GM23248 (cell line): ENCODE measurements at regions not wholly inside any gene's neighbourhood (a gene's known extent, or its start where the extent isn't known, plus 50 kb on each side); places are given as distances from the start of the nearest gene placed in this dataset.

Experiments
- EZH2 ChIP-seq: fragments of 200-600 bp; sonication (generic); IDR thresholded peaks from 2 replicates; pipeline ENCODE4 v1.6.1; 2018; ENCODE audit warnings: antibody characterized with exemption, mild to moderate bottlenecking; ENCODE audit not compliant: insufficient read depth, poor library complexity, severe bottlenecking
- EZH2phosphoT487 ChIP-seq: fragments of 200-600 bp; sonication (generic); IDR thresholded peaks from 2 replicates; pipeline ENCODE4 v1.6.1; 2018; ENCODE audit warnings: antibody characterized with exemption, moderate library complexity, mild to moderate bottlenecking, low read depth; ENCODE audit not compliant: insufficient read depth

- TF ChIP-seq EZH2phosphoT487 (no peak), EZH2 (no peak)
Measured at GRCh38 chr5:74240783-74241750, 399.5 kb downstream of the ENC1 start.
